HCEC 1CT (cell line): ENCODE measurements at regions not wholly inside any gene's neighbourhood (a gene's known extent, or its start where the extent isn't known, plus 50 kb on each side); places are given as distances from the start of the nearest gene placed in this dataset.
"Not testable (repeated sequence)": the region's sequence is repeated elsewhere in the genome, so short reads cannot be mapped to it uniquely, and the experiment has no call there.

Experiments
- DNase-seq: peaks from one replicate; pipeline ENCODE4 v3.0.0-alpha.2; 2017

GRCh38 chr9:11158063-11158462, 545.3 kb upstream of the PTPRD start:
- no peak for DNase-seq

GRCh38 chr9:11158676-11159075, 545.9 kb upstream of the PTPRD start:
- no peak for DNase-seq

GRCh38 chr9:11159318-11159862, 546.6 kb upstream of the PTPRD start:
- DNase-seq: no peak

- DNase-seq: no peak
Observed at GRCh38 chr9:11163843-11164242, 551.0 kb upstream of the PTPRD start.

- no peak for DNase-seq
Observed at GRCh38 chr9:11182001-11182400, 569.2 kb upstream of the PTPRD start.

GRCh38 chr9:11190719-11191118, 577.9 kb upstream of the PTPRD start:
- DNase-seq: no peak

- DNase-seq: no peak
Observed at GRCh38 chr9:11192993-11193392, 580.2 kb upstream of the PTPRD start.

GRCh38 chr9:11194246-11194645, 581.4 kb upstream of the PTPRD start:
- DNase-seq: no peak

GRCh38 chr9:11196840-11197365, 584.1 kb upstream of the PTPRD start:
- DNase-seq: not testable (repeated sequence)

- DNase-seq: no peak
Observed at GRCh38 chr9:11199335-11199734, 586.5 kb upstream of the PTPRD start.

GRCh38 chr9:11204521-11204920, 591.7 kb upstream of the PTPRD start:
- DNase-seq: no peak

GRCh38 chr9:11206925-11207324, 594.1 kb upstream of the PTPRD start:
- DNase-seq: no peak

- no peak for DNase-seq
Observed at GRCh38 chr9:11233696-11234095, 620.9 kb upstream of the PTPRD start.

GRCh38 chr9:11235061-11235460, 622.3 kb upstream of the PTPRD start:
- no peak for DNase-seq

GRCh38 chr9:11241779-11242178, 629.0 kb upstream of the PTPRD start:
- DNase-seq: no peak

- DNase-seq: no peak
Observed at GRCh38 chr9:11257992-11258391, 645.2 kb upstream of the PTPRD start.

- DNase-seq: no peak
Observed at GRCh38 chr9:11269036-11269435, 656.2 kb upstream of the PTPRD start.

GRCh38 chr9:11275158-11275695, 662.4 kb upstream of the PTPRD start:
- DNase-seq: no peak

GRCh38 chr9:11312966-11313365, 700.2 kb upstream of the PTPRD start:
- no peak for DNase-seq

- no peak for DNase-seq
Observed at GRCh38 chr9:11318946-11319345, 706.1 kb upstream of the PTPRD start.

- no peak for DNase-seq
Observed at GRCh38 chr9:11319538-11319937, 706.7 kb upstream of the PTPRD start.

- DNase-seq: no peak
Observed at GRCh38 chr9:11320989-11321388, 708.2 kb upstream of the PTPRD start.

GRCh38 chr9:11323457-11323856, 710.7 kb upstream of the PTPRD start:
- no peak for DNase-seq

GRCh38 chr9:11326231-11326630, 713.4 kb upstream of the PTPRD start:
- no peak for DNase-seq

- no peak for DNase-seq
Observed at GRCh38 chr9:11328326-11328725, 715.5 kb upstream of the PTPRD start.
